OCI-LY3 (cell line): ENCODE measurements at regions not wholly inside any gene's neighbourhood (a gene's known extent, or its start where the extent isn't known, plus 50 kb on each side); places are given as distances from the start of the nearest gene placed in this dataset.

Source experiments
- EZH2phosphoT487 ChIP-seq: fragments of 200-600 bp; shearing (Covaris generic); IDR thresholded peaks from 2 replicates; pipeline ENCODE4 v1.6.1; 2018; ENCODE audit warnings: antibody characterized with exemption, mixed run types, low read depth
- TF ChIP-seq, protein P1 (sequence below): fragments of 200-600, 300-600 bp; sonication (generic); IDR thresholded peaks from 2 replicates; pipeline ENCODE4 v1.5.1; 2014; ENCODE audit warnings: antibody characterized with exemption, low read length, low read depth

DNA sequence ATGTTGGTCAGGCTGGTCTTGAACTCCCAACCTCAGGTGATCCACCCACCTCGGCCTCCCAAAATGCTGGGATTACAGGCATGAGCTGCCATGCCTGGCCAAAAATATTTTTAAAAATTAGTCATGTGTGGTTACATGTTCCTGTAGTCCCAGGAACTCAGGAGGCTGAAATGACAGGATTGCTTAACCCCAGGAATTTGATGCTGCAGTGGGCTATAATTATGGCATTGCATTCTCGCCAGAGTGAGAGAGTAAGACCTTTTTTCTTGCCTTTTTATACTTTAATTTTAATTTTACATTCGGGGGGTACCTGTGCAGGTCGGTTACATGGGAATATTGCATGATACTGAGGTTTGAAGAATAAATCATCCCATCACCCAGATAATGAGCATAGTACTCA is 86.6 kb upstream of the ZNF92 start:
- TF ChIP-seq, protein P1, sequence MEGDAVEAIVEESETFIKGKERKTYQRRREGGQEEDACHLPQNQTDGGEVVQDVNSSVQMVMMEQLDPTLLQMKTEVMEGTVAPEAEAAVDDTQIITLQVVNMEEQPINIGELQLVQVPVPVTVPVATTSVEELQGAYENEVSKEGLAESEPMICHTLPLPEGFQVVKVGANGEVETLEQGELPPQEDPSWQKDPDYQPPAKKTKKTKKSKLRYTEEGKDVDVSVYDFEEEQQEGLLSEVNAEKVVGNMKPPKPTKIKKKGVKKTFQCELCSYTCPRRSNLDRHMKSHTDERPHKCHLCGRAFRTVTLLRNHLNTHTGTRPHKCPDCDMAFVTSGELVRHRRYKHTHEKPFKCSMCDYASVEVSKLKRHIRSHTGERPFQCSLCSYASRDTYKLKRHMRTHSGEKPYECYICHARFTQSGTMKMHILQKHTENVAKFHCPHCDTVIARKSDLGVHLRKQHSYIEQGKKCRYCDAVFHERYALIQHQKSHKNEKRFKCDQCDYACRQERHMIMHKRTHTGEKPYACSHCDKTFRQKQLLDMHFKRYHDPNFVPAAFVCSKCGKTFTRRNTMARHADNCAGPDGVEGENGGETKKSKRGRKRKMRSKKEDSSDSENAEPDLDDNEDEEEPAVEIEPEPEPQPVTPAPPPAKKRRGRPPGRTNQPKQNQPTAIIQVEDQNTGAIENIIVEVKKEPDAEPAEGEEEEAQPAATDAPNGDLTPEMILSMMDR, result no peak
- no peak for TF ChIP-seq EZH2phosphoT487
